GM21529 (cell line): ENCODE measurements at regions not wholly inside any gene's neighbourhood (a gene's known extent, or its start where the extent isn't known, plus 50 kb on each side); places are given as distances from the start of the nearest gene placed in this dataset.
"Not testable (repeated sequence)": the region's sequence is repeated elsewhere in the genome, so short reads cannot be mapped to it uniquely, and the experiment has no call there.

Experiments
- ATAC-seq: cut with Tn5 transposase; IDR thresholded peaks from one replicate; pipeline ENCODE4 v1.9.1; 2021; ENCODE audit not compliant: unreplicated experiment

GRCh38 chr9:30127371-30127770 is 2257.1 kb upstream of the ACO1 start:
- ATAC-seq, result no peak

- ATAC-seq, result no peak
Observed at GRCh38 chr9:30140407-30140806, 2244.0 kb upstream of the ACO1 start.

GRCh38 chr9:30160570-30160969 is 2223.9 kb upstream of the ACO1 start:
- no peak for ATAC-seq

GRCh38 chr9:30172206-30172605 is 2212.2 kb upstream of the ACO1 start:
- no peak for ATAC-seq

- ATAC-seq, result no peak
Observed at GRCh38 chr9:30178610-30179009, 2205.8 kb upstream of the ACO1 start.

- ATAC-seq, result no peak
Observed at GRCh38 chr9:30193421-30193820, 2191.0 kb upstream of the ACO1 start.

- ATAC-seq, result no peak
Observed at GRCh38 chr9:30196941-30197340, 2187.5 kb upstream of the ACO1 start.

- no peak for ATAC-seq
Observed at GRCh38 chr9:30197453-30197852, 2187.0 kb upstream of the ACO1 start.

GRCh38 chr9:30197954-30198353 is 2186.5 kb upstream of the ACO1 start:
- no peak for ATAC-seq

- no peak for ATAC-seq
Observed at GRCh38 chr9:30198463-30199309, 2185.8 kb upstream of the ACO1 start.

GRCh38 chr9:30201024-30201423 is 2183.4 kb upstream of the ACO1 start:
- no peak for ATAC-seq

- ATAC-seq, result no peak
Observed at GRCh38 chr9:30235068-30235467, 2149.4 kb upstream of the ACO1 start.

GRCh38 chr9:30235564-30235963 is 2148.9 kb upstream of the ACO1 start:
- no peak for ATAC-seq

- no peak for ATAC-seq
Observed at GRCh38 chr9:30239878-30240277, 2144.6 kb upstream of the ACO1 start.

- ATAC-seq, result no peak
Observed at GRCh38 chr9:30243467-30243866, 2141.0 kb upstream of the ACO1 start.

- no peak for ATAC-seq
Observed at GRCh38 chr9:30244877-30245276, 2139.6 kb upstream of the ACO1 start.

GRCh38 chr9:30250872-30251271 is 2133.6 kb upstream of the ACO1 start:
- ATAC-seq, result no peak

- ATAC-seq, result no peak
Observed at GRCh38 chr9:30258094-30258493, 2126.3 kb upstream of the ACO1 start.

GRCh38 chr9:30280229-30280900 is 2104.1 kb upstream of the ACO1 start:
- ATAC-seq, result no peak

GRCh38 chr9:30289435-30289834 is 2095.0 kb upstream of the ACO1 start:
- no peak for ATAC-seq

- ATAC-seq, result not testable (repeated sequence)
Observed at GRCh38 chr9:30292026-30292425, 2092.4 kb upstream of the ACO1 start.

GRCh38 chr9:30293231-30293630 is 2091.2 kb upstream of the ACO1 start:
- ATAC-seq, result no peak
